Keratinocyte (primary cell): ENCODE measurements at regions not wholly inside any gene's neighbourhood (a gene's known extent, or its start where the extent isn't known, plus 50 kb on each side); places are given as distances from the start of the nearest gene placed in this dataset.

ENCODE experiments used
- DNase-seq: peaks from one replicate; pipeline ENCODE4 v3.0.0-alpha.2; 2011; ENCODE audit warnings: low read depth, missing footprints, low spot score
- FAIRE-seq: peaks from 2 replicates; lab custom pipeline; 2011; peaks lifted over from hg19 to GRCh38; lab: Jason Lieb, UNC
- H2AFZ ChIP-seq: 2 replicates; pipeline ENCODE4 v1.6.0; 2012; ENCODE audit warnings: low read length, control low read depth, inconsistent platforms; ENCODE audit not compliant: control insufficient read depth
- H3K27ac ChIP-seq: 2 replicates; pipeline ENCODE4 v1.5.1; 2011; ENCODE audit warnings: low read length; ENCODE audit not compliant: control insufficient read depth, insufficient read depth
- H3K27me3 ChIP-seq: 3 replicates; pipeline ENCODE4 v1.6.0; 2011; ENCODE audit warnings: low read length; ENCODE audit not compliant: control insufficient read depth, insufficient read depth; ENCODE audit errors: extremely low read depth
- H3K36me3 ChIP-seq, 2 experiments: 2 replicates in 1 of 2; 3 replicates in 1 of 2; pipeline ENCODE4 v1.5.1; 2011; ENCODE audit warnings: low read length in 2 of 2, mild to moderate bottlenecking in 1 of 2; ENCODE audit not compliant: control insufficient read depth in 2 of 2, insufficient read depth in 2 of 2; ENCODE audit errors: extremely low read depth in 1 of 2
- H3K4me1 ChIP-seq: 3 replicates; pipeline ENCODE4 v1.5.1; 2011; ENCODE audit warnings: low read length; ENCODE audit not compliant: control insufficient read depth, insufficient read depth; ENCODE audit errors: extremely low read depth
- H3K4me2 ChIP-seq: 3 replicates; pipeline ENCODE4 v1.6.0; 2011; ENCODE audit warnings: low read depth, low read length; ENCODE audit not compliant: control insufficient read depth, insufficient read depth; ENCODE audit errors: extremely low read depth
- H3K4me3 ChIP-seq, 3 experiments: fragments of 200-600 bp in 1 of 3; sonication (generic) in 1 of 3; 2 replicates in 2 of 3; 3 replicates in 1 of 3; pipeline ENCODE4 v1.5.1; 2011 to 2016; ENCODE audit warnings: low read length in 3 of 3, mild to moderate bottlenecking in 3 of 3, control low read depth in 2 of 3, inconsistent platforms in 1 of 3, low read depth in 1 of 3, mixed read lengths in 1 of 3, mixed run types in 1 of 3, moderate library complexity in 1 of 3; ENCODE audit not compliant: control insufficient read depth in 2 of 3, insufficient read depth in 2 of 3; ENCODE audit errors: extremely low read depth in 1 of 3
- H3K79me2 ChIP-seq: 2 replicates; pipeline ENCODE4 v1.6.0; 2012; ENCODE audit warnings: low read length; ENCODE audit not compliant: control insufficient read depth, insufficient read depth
- H3K9ac ChIP-seq: 3 replicates; pipeline ENCODE4 v1.6.0; 2011; ENCODE audit warnings: low read length; ENCODE audit not compliant: control insufficient read depth, insufficient read depth; ENCODE audit errors: extremely low read depth
- H3K9me1 ChIP-seq: 3 replicates; pipeline ENCODE4 v1.6.0; 2011; ENCODE audit warnings: low read length; ENCODE audit not compliant: control insufficient read depth, insufficient read depth; ENCODE audit errors: extremely low read depth
- H3K9me3 ChIP-seq: 2 replicates; pipeline ENCODE4 v1.5.1; 2012; ENCODE audit warnings: low read depth, low read length; ENCODE audit not compliant: control insufficient read depth
- H4K20me1 ChIP-seq: 3 replicates; pipeline ENCODE4 v1.6.0; 2011; ENCODE audit warnings: low read length; ENCODE audit not compliant: control insufficient read depth, insufficient read depth; ENCODE audit errors: extremely low read depth
- EZH2 ChIP-seq: IDR thresholded peaks from one replicate; pipeline ENCODE4 v1.6.1; 2012; ENCODE audit warnings: inconsistent platforms, mild to moderate bottlenecking, low read length, moderate library complexity
- dilution Hi-C: fragments of 300-500 bp; cut with MboI; formaldehyde crosslinking; loops from one replicate; pipeline ENCODE4 v1.7.0; 2020; ENCODE audit warnings: low sequenced_read_pairs; ENCODE audit not compliant: extremely low pct_ligation_motif_present
- TF ChIP-seq, protein P1 (sequence below), 3 experiments: IDR thresholded peaks in 1 of 3; conservative IDR thresholded peaks in 1 of 3; optimal IDR thresholded peaks in 1 of 3; 2 replicates in 2 of 3; 3 replicates in 1 of 3; pipeline versions ENCODE3 to v1.5.1; 2011; ENCODE audit warnings: low read length in 3 of 3, mild to moderate bottlenecking in 3 of 3, moderate library complexity in 2 of 3, control low read depth in 1 of 3, inconsistent platforms in 1 of 3; ENCODE audit not compliant: insufficient read depth in 2 of 3; ENCODE audit errors: extremely low read depth in 1 of 3

DNA sequence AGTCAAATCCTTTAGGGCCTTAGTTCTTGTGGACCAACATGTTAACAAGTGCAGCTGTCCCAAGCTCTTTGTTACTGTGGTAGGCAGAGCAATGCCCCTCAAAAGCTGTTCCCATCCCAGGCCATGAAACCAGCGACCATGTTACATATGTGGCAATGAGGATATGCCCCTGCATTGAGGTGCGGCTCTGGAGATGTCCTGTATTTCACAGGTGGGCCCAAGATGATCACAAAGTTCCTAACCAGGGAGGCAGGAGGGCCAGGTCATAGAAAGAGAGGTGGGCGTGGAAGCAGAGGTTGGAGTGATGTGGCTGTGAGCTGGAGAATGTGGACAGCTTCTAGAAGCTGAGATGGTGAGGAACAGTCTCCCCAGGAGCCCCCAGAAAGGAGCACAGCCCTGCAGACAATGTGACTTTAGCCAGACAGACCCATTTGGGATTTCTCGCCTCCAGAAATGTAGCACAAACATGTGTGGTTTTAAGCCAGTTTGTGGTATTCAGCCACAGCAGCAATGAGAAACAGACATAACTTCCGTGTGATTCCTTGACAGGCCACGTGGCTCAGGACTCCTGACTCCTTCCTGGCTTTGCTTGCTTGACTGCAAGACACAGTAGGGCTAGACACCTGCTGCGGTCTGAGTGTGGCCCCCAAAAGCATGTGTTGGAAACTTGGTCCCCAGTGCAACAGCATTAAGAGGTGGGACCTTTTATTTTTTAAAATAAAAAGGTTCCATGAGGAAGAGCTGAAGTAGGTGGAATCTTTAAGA, 778.3 kb downstream of the KCNJ18 start:
- Histone ChIP-seq H3K4me1 (no peaks in the 10 kb centered on the region), H3K27ac (no peak overlapping the region), H2AFZ (no peak overlapping the region), H3K36me3 (no peaks in the 10 kb centered on the region), H3K27me3 (no peaks in the 10 kb centered on the region), H3K4me2 (no peak overlapping the region), H3K4me3 (no peak overlapping the region), H4K20me1 (no peaks in the 10 kb centered on the region), H3K9ac (no peak overlapping the region), H3K9me3 (peaks cover 6% of the 10 kb centered on the region), H3K79me2 (no peaks in the 10 kb centered on the region), H3K9me1 (no peaks in the 10 kb centered on the region)
- dilution Hi-C loops = no loop called here
- DNase-seq (no peak), FAIRE-seq (no peak)
- no peak for TF ChIP-seq EZH2
- TF ChIP-seq, protein P1, sequence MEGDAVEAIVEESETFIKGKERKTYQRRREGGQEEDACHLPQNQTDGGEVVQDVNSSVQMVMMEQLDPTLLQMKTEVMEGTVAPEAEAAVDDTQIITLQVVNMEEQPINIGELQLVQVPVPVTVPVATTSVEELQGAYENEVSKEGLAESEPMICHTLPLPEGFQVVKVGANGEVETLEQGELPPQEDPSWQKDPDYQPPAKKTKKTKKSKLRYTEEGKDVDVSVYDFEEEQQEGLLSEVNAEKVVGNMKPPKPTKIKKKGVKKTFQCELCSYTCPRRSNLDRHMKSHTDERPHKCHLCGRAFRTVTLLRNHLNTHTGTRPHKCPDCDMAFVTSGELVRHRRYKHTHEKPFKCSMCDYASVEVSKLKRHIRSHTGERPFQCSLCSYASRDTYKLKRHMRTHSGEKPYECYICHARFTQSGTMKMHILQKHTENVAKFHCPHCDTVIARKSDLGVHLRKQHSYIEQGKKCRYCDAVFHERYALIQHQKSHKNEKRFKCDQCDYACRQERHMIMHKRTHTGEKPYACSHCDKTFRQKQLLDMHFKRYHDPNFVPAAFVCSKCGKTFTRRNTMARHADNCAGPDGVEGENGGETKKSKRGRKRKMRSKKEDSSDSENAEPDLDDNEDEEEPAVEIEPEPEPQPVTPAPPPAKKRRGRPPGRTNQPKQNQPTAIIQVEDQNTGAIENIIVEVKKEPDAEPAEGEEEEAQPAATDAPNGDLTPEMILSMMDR (optimal IDR thresholded peaks at IDR 0.05 in 1 of 3, IDR thresholded peaks at IDR 0.05 in 1 of 3, conservative IDR thresholded peaks at IDR 0.05 in 1 of 3; ENCODE audit: extremely low read depth in 1 of 3, insufficient read depth in 2 of 3, low read length in 3 of 3) = no peak

DNA sequence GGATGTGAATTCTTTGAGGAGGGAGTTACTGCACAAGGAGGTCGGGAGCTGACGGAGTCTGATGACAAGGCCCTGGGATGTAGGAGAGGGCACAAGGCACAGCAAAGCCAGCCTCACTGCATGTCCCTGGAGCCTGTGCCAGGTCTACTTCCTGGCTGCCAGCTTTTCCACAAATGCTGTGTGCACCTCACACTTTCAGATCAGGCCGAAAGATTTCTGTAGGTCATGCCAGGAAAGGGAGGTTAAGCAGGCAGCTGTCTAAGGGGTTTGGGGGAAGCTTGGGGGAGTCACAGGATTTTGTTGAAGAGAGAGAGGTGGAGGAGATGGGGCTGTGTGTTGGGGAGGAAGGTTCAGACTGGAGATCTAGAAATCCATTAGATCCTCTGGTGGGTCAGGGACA, 792.5 kb downstream of the KCNJ18 start:
- Histone ChIP-seq H3K27ac (no peak overlapping the region), H3K79me2 (no peaks in the 10 kb centered on the region), H3K36me3 (no peaks in the 10 kb centered on the region), H3K9me1 (no peaks in the 10 kb centered on the region), H3K4me1 (no peaks in the 10 kb centered on the region), H4K20me1 (no peaks in the 10 kb centered on the region), H2AFZ (no peak overlapping the region), H3K4me2 (no peak overlapping the region), H3K9ac (no peak overlapping the region), H3K4me3 (no peak overlapping the region), H3K27me3 (no peaks in the 10 kb centered on the region), H3K9me3 (no peaks in the 10 kb centered on the region)
- no peak for TF ChIP-seq EZH2
- TF ChIP-seq, protein P1 (optimal IDR thresholded peaks at IDR 0.05 in 1 of 3, IDR thresholded peaks at IDR 0.05 in 1 of 3, conservative IDR thresholded peaks at IDR 0.05 in 1 of 3; ENCODE audit: extremely low read depth in 1 of 3, insufficient read depth in 2 of 3, low read length in 3 of 3) = no peak
- DNase-seq = no peak
- dilution Hi-C loops = no loop called here
- FAIRE-seq = no peak
